ENCODE measurements at regions not wholly inside any gene's neighbourhood (a gene's known extent, or its start where the extent isn't known, plus 50 kb on each side); places are given as distances from the start of the nearest gene placed in this dataset.

- Histone ChIP-seq H3K18ac (ENCODE audit: insufficient read length, low read depth, low read length) (no peak overlapping the region), H4K20me1 (ENCODE audit: control insufficient read depth, insufficient read depth, insufficient read length) (no peaks in the 10 kb centered on the region), H3K4ac (ENCODE audit: low read depth, low read length) (no peak overlapping the region), H3K23ac (ENCODE audit: insufficient read length, low read depth, low read length) (no peak overlapping the region), H4K5ac (ENCODE audit: insufficient read length, low read depth, low read length) (no peak overlapping the region), H2BK5ac (ENCODE audit: insufficient read length, low read length) (no peak overlapping the region), H4K8ac (replicated peaks; ENCODE audit: insufficient read length, low read depth, low read length) (no peak overlapping the region), H3K56ac (ENCODE audit: insufficient read length, low read depth, low read length) (no peak overlapping the region), H2BK20ac (ENCODE audit: low read depth, low read length, poor library complexity, severe bottlenecking) (no peak overlapping the region), H3K79me2 (ENCODE audit: insufficient read depth, low read length) (no peaks in the 10 kb centered on the region), H2AFZ (ENCODE audit: low read length) (no peak overlapping the region), H2BK12ac (ENCODE audit: insufficient read length, low read depth, low read length) (no peak overlapping the region), H2BK120ac (ENCODE audit: low read depth, low read length, poor library complexity, severe bottlenecking) (no peak overlapping the region), H3T11ph (ENCODE audit: low read length) (no peak overlapping the region), H4K91ac (ENCODE audit: insufficient read length, low read depth, low read length) (no peak overlapping the region), H3K14ac (ENCODE audit: insufficient read depth, low read length) (no peak overlapping the region), H3K4me1 (ENCODE audit: insufficient read depth, low read length) (no peaks in the 10 kb centered on the region), H3K27ac (ENCODE audit: insufficient read length, low read depth, low read length) (no peak overlapping the region), H3K27me3 (ENCODE audit: insufficient read depth, low read length) (no peaks in the 10 kb centered on the region), H2BK15ac (ENCODE audit: low read depth, low read length) (no peak overlapping the region), H3K9me3 (ENCODE audit: control insufficient read depth, low read depth, low read length) (no peaks in the 10 kb centered on the region), H3K79me1 (ENCODE audit: insufficient read depth, low read depth, low read length, poor library complexity, severe bottlenecking) (no peaks in the 10 kb centered on the region), H3K4me2 (ENCODE audit: insufficient read depth, insufficient read length, low read length) (no peak overlapping the region), H3K23me2 (ENCODE audit: insufficient read length, low read depth, low read length, poor library complexity, severe bottlenecking) (no peaks in the 10 kb centered on the region), H2AK5ac (ENCODE audit: insufficient read length, low read length) (no peak overlapping the region), H3K9ac (ENCODE audit: extremely low read depth, insufficient read length, low read length) (no peak overlapping the region)
- no peaks in the 10 kb centered on the region for H3K36me3 Mint-ChIP-seq (ENCODE audit: insufficient read depth in 1 of 3, low read depth in 3 of 3)
- H3K4me3 Mint-ChIP-seq, result no peak overlapping the region
- DNase-seq, result no peak
- H3K9me3 Mint-ChIP-seq, result no peaks in the 10 kb centered on the region
- no peak overlapping the region for H3K27ac Mint-ChIP-seq
- peaks cover 20% of the 10 kb centered on the region for H3K27me3 Mint-ChIP-seq (ENCODE audit: low read depth)
- peaks cover 6 to 8% of the 10 kb centered on the region in 2 experiments; a peak in 3 of 4 replicates for H3K4me1 Mint-ChIP-seq
- TF ChIP-seq CTCF (conservative IDR thresholded peaks at IDR 0.05), result no peak
- no CpG with 5 or more reads among the region's 4 CpGs for WGBS (ENCODE audit: extremely low coverage, insufficient read length, low lambda C conversion rate)
Observed at GRCh38 chr9:117465706-117466105, 50.8 kb upstream of the ASTN2 start.
